ENCODE measurements at regions not wholly inside any gene's neighbourhood (a gene's known extent, or its start where the extent isn't known, plus 50 kb on each side); places are given as distances from the start of the nearest gene placed in this dataset.
"Not testable (repeated sequence)": the region's sequence is repeated elsewhere in the genome, so short reads cannot be mapped to it uniquely, and the experiment has no call there.

DNA sequence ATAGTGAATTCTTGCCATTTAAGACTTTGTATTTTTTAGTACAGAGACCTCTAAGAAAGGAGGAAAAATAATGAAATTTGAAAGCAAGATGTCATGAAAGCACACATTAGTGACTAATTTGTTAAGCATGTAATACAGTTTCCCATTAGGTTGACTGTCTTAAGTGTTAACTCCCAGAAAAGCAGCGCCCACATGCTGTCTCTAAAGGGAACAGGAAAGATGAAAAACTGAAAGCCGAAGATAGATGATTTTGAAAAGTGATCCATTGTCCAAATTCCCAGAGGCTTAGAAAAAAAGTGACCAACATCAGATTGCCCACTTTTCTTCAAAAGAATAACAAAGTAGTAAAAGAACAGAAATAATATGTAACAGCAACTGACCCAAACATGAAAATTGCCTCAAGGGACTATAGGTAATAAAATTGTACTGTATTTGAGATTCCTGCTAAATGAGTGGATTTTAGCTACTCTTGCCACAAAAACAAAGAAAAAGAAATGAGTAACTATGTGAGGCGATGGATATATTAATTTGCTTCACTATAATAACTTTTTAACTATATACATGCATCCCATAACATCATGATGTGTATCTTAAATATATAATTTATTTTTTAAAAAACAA is 83.2 kb upstream of the OGFRL1 start:
- DNase-seq: no peak

GRCh38 chr6:71206089-71206488 is 82.5 kb upstream of the OGFRL1 start:
- DNase-seq: no peak

DNA sequence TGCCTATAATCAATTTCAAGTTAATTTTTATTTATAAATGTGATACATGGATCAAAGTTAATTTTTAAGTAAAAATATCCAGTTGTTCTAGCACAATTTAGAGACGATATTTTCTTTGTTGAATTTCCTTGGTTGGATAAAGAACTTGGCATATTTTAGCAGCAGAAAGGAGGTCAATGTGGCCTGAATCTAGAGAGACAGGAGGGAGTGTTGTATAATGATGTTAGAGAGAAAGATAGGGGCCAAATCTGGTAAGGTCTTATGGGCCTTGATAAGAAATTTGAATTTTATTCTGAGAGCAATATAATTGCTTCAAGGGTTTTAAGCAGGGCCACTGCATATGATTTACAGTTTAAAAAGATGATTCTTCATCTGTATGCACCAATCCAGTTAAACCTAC is 79.4 kb upstream of the OGFRL1 start:
- DNase-seq: no peak

GRCh38 chr6:71209626-71210025 is 79.0 kb upstream of the OGFRL1 start:
- no peak for DNase-seq

GRCh38 chr6:71211799-71212198 is 76.8 kb upstream of the OGFRL1 start:
- DNase-seq: no peak

DNA sequence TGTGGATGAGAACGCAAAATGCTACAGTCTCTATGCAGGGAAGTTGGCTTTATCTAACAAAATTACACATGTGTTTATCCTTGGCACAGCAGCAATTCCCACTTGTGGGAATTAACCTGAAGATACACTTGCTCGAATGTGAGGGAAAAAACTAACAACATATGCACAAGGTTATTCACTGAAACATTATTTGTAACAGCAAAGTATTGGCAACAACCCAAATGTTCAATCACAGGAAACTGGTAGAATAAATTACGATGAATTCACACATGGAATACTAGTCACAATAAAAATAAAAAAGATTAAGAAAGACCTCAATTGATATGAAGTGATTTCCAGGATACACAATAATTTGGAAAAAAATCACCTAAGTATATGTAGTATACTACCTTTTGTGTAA is 68.1 kb upstream of the OGFRL1 start:
- DNase-seq: no peak

DNA sequence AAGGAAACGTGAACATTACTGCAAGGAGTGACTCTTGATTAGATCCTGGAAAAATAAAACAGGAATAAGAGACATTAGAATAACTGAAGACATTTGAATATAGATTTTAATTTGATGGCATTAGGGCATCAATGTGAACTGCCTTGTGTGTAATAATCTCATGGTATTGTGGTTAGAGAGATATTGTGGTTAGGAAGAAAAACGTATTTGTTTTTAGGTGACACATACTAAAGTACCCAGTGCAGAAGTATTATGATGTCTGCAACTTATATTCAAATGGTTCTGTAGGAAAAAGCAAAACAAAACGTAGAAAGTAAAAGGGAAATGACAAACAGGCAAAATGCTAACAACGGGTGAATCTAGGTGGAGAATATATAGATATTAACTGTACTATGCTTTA is 65.9 kb upstream of the OGFRL1 start:
- no peak for DNase-seq

DNA sequence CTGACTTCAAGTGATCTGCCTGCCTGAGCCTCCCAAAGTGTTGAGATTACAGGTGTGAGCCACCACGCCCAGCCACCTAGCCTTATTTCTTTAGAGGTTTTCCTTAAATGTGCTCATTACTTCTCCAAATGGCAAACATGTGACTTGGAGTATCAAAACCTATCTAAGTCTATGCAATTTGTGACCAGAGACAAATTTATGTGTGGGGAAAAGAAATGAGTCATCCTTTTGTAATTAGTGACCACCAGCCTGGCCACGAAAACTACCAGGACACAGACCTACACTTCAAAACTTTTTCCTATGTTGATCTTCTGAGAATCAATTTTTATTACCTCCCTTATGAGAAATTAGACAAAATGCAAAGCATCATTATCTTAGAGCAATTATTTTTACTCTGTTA is 64.6 kb upstream of the OGFRL1 start:
- DNase-seq: no peak

DNA sequence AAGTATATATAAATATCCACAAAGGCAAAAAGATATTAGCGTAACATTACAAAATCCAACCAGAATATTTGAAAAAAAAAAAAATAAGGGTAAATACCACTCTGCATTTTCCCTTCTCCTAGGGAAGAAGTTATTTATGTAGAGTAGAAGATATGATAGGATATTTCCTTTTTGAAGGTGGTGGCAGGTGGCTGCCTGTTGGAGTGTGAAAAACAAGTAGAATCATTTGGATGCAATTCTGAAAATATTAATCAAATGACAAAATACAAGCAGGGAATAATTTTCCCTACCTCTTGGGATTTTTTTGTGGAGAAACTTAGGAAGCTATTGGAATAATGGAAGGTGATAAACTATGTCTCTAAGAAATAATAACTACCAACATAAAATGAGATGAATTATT is 62.5 kb upstream of the OGFRL1 start:
- no peak for DNase-seq

GRCh38 chr6:71228461-71229041 is 60.1 kb upstream of the OGFRL1 start:
- DNase-seq: peak; percentile 81

DNA sequence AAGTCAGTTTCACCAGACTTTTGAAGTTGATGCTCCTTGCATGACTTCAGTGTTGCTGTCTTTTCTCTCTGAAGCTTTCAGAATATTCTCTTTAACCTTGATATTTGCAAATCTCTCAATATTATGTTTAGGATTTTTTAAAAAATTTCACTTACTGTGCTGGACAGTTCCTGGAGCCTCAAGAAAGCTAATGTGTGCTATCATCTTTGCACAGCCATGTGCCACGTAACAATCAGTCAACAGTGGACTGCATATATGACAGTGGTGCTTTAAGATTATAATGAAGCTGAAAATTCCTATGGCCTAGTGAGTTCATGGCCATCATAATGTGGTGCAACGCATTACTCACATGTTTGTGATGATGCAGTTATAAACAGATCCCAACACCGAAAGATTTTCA is 59.1 kb upstream of the OGFRL1 start:
- DNase-seq: no peak

DNA sequence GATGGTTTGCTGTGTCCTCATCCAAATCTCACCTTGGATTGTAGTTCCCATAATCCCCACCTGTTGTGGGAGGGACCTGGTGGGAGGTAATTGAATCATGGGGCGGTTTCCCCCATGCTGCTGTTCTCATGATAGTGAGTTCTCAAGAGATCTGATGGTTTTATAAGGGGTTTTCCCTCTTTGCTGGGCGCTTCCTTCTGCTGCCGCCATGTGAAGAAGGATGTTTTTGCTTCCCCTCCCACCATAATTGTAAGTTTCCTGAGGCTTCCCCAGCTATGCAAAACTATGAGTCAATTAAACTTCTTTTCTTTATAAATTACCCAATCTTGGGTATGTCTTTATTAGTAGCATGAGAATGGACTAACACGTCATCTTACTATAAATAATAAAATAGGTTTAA is 55.7 kb upstream of the OGFRL1 start:
- not testable (repeated sequence) for DNase-seq

GRCh38 chr6:71236926-71237434 is 51.6 kb upstream of the OGFRL1 start:
- no peak for DNase-seq

DNA sequence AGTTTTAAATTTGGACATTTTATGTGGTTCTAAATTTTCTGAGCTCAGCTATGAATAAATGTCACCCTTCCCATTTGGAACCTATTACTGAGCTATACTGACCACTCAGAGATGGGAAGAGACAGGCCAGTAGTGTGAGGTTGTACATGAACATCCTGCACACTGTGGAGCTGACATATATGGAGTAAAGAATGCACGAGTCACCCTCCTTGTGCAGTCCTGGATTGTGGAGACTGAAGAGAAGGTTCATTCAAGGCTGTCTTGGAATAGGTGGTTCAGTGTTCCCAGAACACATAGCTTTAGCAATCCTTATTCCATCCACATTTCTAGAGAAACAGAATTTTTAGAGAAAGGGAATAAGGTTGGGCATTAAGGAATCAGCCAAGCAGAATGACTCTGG is 50.3 kb upstream of the OGFRL1 start:
- DNase-seq: peak; percentile 71
